HL-60 (cell line): ENCODE measurements at regions not wholly inside any gene's neighbourhood (a gene's known extent, or its start where the extent isn't known, plus 50 kb on each side); places are given as distances from the start of the nearest gene placed in this dataset.
"Not testable (repeated sequence)": the region's sequence is repeated elsewhere in the genome, so short reads cannot be mapped to it uniquely, and the experiment has no call there.

Source experiments
- DNase-seq, 2 experiments: peaks; one replicate each; pipeline ENCODE4 v3.0.0-alpha.2; 2010 to 2020; ENCODE audit warnings: low read depth in 1 of 2, low spot score in 1 of 2
- H3K27ac ChIP-seq: fragments of 250-450 bp; sonication (Bioruptor Pico); replicated peaks from 2 replicates; pipeline ENCODE4 v1.5.1; 2020; ENCODE audit warnings: mild to moderate bottlenecking, moderate library complexity
- H3K27me3 ChIP-seq: fragments of 250-450 bp; sonication (Bioruptor Pico); 2 replicates; pipeline ENCODE4 v1.5.1; 2021; ENCODE audit warnings: mild to moderate bottlenecking, moderate library complexity; ENCODE audit not compliant: insufficient read depth, poor library complexity, severe bottlenecking
- H3K4me3 ChIP-seq: replicated peaks from 2 replicates; pipeline ENCODE4 v1.5.1; 2011; ENCODE audit warnings: mild to moderate bottlenecking, control low read depth, low read length; ENCODE audit not compliant: insufficient read depth

GRCh38 chr1:794310-794709 lies 107.9 kb upstream of the OR4F16 start:
- not testable (repeated sequence) for H3K27me3 ChIP-seq, H3K4me3 ChIP-seq, H3K27ac ChIP-seq, DNase-seq

- H3K27me3 ChIP-seq, H3K4me3 ChIP-seq, H3K27ac ChIP-seq, DNase-seq: not testable (repeated sequence)
Observed at GRCh38 chr1:794918-795584, 108.6 kb upstream of the OR4F16 start.

- not testable (repeated sequence) for DNase-seq, H3K27me3 ChIP-seq, H3K4me3 ChIP-seq
Observed at GRCh38 chr1:797649-798048, 111.2 kb upstream of the OR4F16 start.

GRCh38 chr1:800397-800796 lies 113.9 kb upstream of the OR4F16 start:
- H3K27ac ChIP-seq, H3K4me3 ChIP-seq, H3K27me3 ChIP-seq, DNase-seq: not testable (repeated sequence)

More at GRCh38 chr1:797649-798048, 111.2 kb upstream of the OR4F16 start:
- H3K27ac ChIP-seq, result not testable (repeated sequence)

- H3K27me3 ChIP-seq, DNase-seq, H3K4me3 ChIP-seq, H3K27ac ChIP-seq: not testable (repeated sequence)
Observed at GRCh38 chr1:804378-805115, 118.1 kb upstream of the OR4F16 start.

- H3K4me3 ChIP-seq, H3K27ac ChIP-seq, DNase-seq, H3K27me3 ChIP-seq: not testable (repeated sequence)
Observed at GRCh38 chr1:805310-805709, 118.4 kb upstream of the SAMD11 start.

GRCh38 chr1:807066-807465 lies 116.7 kb upstream of the SAMD11 start:
- H3K27ac ChIP-seq, H3K4me3 ChIP-seq, DNase-seq, H3K27me3 ChIP-seq: not testable (repeated sequence)

GRCh38 chr1:807699-808390 lies 115.9 kb upstream of the SAMD11 start:
- not testable (repeated sequence) for H3K27me3 ChIP-seq

GRCh38 chr1:810949-811348 lies 112.8 kb upstream of the SAMD11 start:
- not testable (repeated sequence) for H3K27me3 ChIP-seq, H3K27ac ChIP-seq, DNase-seq, H3K4me3 ChIP-seq

More at GRCh38 chr1:807699-808390, 115.9 kb upstream of the SAMD11 start:
- H3K4me3 ChIP-seq, H3K27ac ChIP-seq, DNase-seq: not testable (repeated sequence)

GRCh38 chr1:812535-813127 lies 111.1 kb upstream of the SAMD11 start:
- H3K4me3 ChIP-seq, DNase-seq, H3K27me3 ChIP-seq, H3K27ac ChIP-seq: not testable (repeated sequence)

- not testable (repeated sequence) for H3K27ac ChIP-seq, H3K4me3 ChIP-seq, DNase-seq, H3K27me3 ChIP-seq
Observed at GRCh38 chr1:814543-814942, 109.2 kb upstream of the SAMD11 start.

GRCh38 chr1:815147-815922 lies 108.4 kb upstream of the SAMD11 start:
- not testable (repeated sequence) for H3K27ac ChIP-seq, H3K4me3 ChIP-seq, DNase-seq, H3K27me3 ChIP-seq

- H3K27me3 ChIP-seq, H3K4me3 ChIP-seq, H3K27ac ChIP-seq: not testable (repeated sequence)
- DNase-seq, result peak; percentile 29 to 60
Observed at GRCh38 chr1:817071-817599, 106.6 kb upstream of the SAMD11 start.
